IMR-90 (cell line): ENCODE measurements at regions not wholly inside any gene's neighbourhood (a gene's known extent, or its start where the extent isn't known, plus 50 kb on each side); places are given as distances from the start of the nearest gene placed in this dataset.
"Not testable (repeated sequence)": the region's sequence is repeated elsewhere in the genome, so short reads cannot be mapped to it uniquely, and the experiment has no call there.

Experiments used
- ATAC-seq: fragments of 200-7000 bp; cut with Tn5 transposase; 2 replicates; pipeline ENCODE4 v1.9.1; 2020; ENCODE audit warnings: low read depth, mild to moderate bottlenecking, moderate library complexity
- BruUV-seq: library from RNA; stranded (reverse); fragments of 400-500 nt; replicated peaks from 2 replicates; lab custom pipeline; 2021; lab: Mats Ljungman, UMichigan
- CTCF ChIA-PET: fragments of 300-600 bp; formaldehyde crosslinking; extraction: SDS; loops from one replicate; lab custom pipeline; 2021; ENCODE audit warnings: antibody characterized with exemption; lab: Yijun Ruan, JAX
- POLR2A ChIA-PET: fragments of 300-600 bp; sonication (Branson Sonifier 250); formaldehyde crosslinking; loops from one replicate; lab custom pipeline; 2022; ENCODE audit warnings: antibody characterized with exemption; ENCODE audit not compliant: unreplicated experiment; lab: Charles Lee
- DNase-seq: peaks from one replicate; pipeline ENCODE4 v3.0.0; 2013
- H2AFZ ChIP-seq: replicated peaks from 2 replicates; pipeline ENCODE3; 2013; ENCODE audit warnings: low read length, mild to moderate bottlenecking; ENCODE audit not compliant: poor library complexity
- H2AK5ac ChIP-seq: 2 replicates; pipeline ENCODE4 v1.6.1; 2013; ENCODE audit warnings: low read depth, low read length, inconsistent platforms
- H2AK9ac ChIP-seq: replicated peaks from 2 replicates; pipeline ENCODE3; 2013; ENCODE audit warnings: mild to moderate bottlenecking, low read depth, low read length, moderate library complexity; ENCODE audit not compliant: poor library complexity
- H2BK120ac ChIP-seq: 2 replicates; pipeline ENCODE4 v1.6.1; 2013; ENCODE audit warnings: low read depth, low read length, inconsistent platforms
- H2BK15ac ChIP-seq: 3 replicates; pipeline ENCODE4 v1.6.1; 2013; ENCODE audit warnings: low read depth, low read length, inconsistent platforms
- H2BK20ac ChIP-seq: 2 replicates; pipeline ENCODE4 v1.6.1; 2013; ENCODE audit warnings: low read depth, mild to moderate bottlenecking, inconsistent platforms, low read length, moderate library complexity
- H2BK5ac ChIP-seq: 2 replicates; pipeline ENCODE4 v1.6.1; 2013; ENCODE audit warnings: mild to moderate bottlenecking, low read depth, low read length, inconsistent platforms; ENCODE audit not compliant: poor library complexity, severe bottlenecking
- H3K14ac ChIP-seq: replicated peaks from 2 replicates; pipeline ENCODE4 v1.6.1; 2013; ENCODE audit warnings: low read depth, low read length, inconsistent platforms
- H3K18ac ChIP-seq: 2 replicates; pipeline ENCODE4 v1.6.1; 2013; ENCODE audit warnings: low read depth, low read length, control low read depth
- H3K23ac ChIP-seq: 2 replicates; pipeline ENCODE4 v1.6.1; 2013; ENCODE audit warnings: low read depth, low read length, inconsistent platforms
- H3K27ac ChIP-seq: 2 replicates; pipeline ENCODE4 v1.5.1; 2013; ENCODE audit warnings: mild to moderate bottlenecking, control low read depth, low read length; ENCODE audit not compliant: insufficient read depth
- H3K27me3 ChIP-seq: 2 replicates; pipeline ENCODE4 v1.6.1; 2013; ENCODE audit warnings: low read length; ENCODE audit not compliant: control insufficient read depth, insufficient read depth
- H3K36me3 ChIP-seq: 2 replicates; pipeline ENCODE4 v1.6.1; 2013; ENCODE audit warnings: low read length, mixed read lengths; ENCODE audit not compliant: control insufficient read depth, insufficient read depth
- H3K4ac ChIP-seq: 2 replicates; pipeline ENCODE4 v1.6.1; 2013; ENCODE audit warnings: low read depth, low read length, inconsistent platforms
- H3K4me1 ChIP-seq: 2 replicates; pipeline ENCODE4 v1.6.1; 2013; ENCODE audit warnings: low read length, mixed read lengths; ENCODE audit not compliant: control insufficient read depth, insufficient read depth
- H3K4me2 ChIP-seq: 2 replicates; pipeline ENCODE4 v1.6.1; 2013; ENCODE audit warnings: low read depth, mild to moderate bottlenecking, control low read depth, low read length, moderate library complexity
- H3K4me3 ChIP-seq: 2 replicates; pipeline ENCODE4 v1.5.1; 2013; ENCODE audit warnings: low read depth, mild to moderate bottlenecking, control low read depth, low read length, moderate library complexity; ENCODE audit not compliant: insufficient read depth
- H3K56ac ChIP-seq: 2 replicates; pipeline ENCODE4 v1.6.1; 2013; ENCODE audit warnings: low read length, inconsistent platforms; ENCODE audit not compliant: insufficient read depth; ENCODE audit errors: extremely low read depth
- H3K79me1 ChIP-seq, 2 experiments: 2 replicates each; pipeline ENCODE4 v1.6.1; 2013; ENCODE audit warnings: low read length in 2 of 2, inconsistent platforms in 1 of 2, low read depth in 1 of 2
- H3K9ac ChIP-seq: 2 replicates; pipeline ENCODE4 v1.6.1; 2013; ENCODE audit warnings: low read depth, low read length, control low read depth
- H3K9me1 ChIP-seq: 2 replicates; pipeline ENCODE4 v1.6.1; 2013; ENCODE audit warnings: low read length, inconsistent platforms; ENCODE audit not compliant: insufficient read depth
- H3K9me3 ChIP-seq: 2 replicates; pipeline ENCODE4 v1.6.1; 2013; ENCODE audit warnings: low read length; ENCODE audit not compliant: control insufficient read depth, insufficient read depth
- H4K20me1 ChIP-seq: 2 replicates; pipeline ENCODE4 v1.6.1; 2013; ENCODE audit warnings: low read length, inconsistent platforms; ENCODE audit not compliant: insufficient read depth
- H4K5ac ChIP-seq: 2 replicates; pipeline ENCODE4 v1.6.1; 2013; ENCODE audit warnings: mild to moderate bottlenecking, low read depth, low read length, control low read depth
- H4K8ac ChIP-seq, 2 experiments: 2 replicates each; pipeline ENCODE4 v1.6.1; 2013; ENCODE audit warnings: low read depth in 2 of 2, low read length in 2 of 2, control low read depth in 1 of 2, inconsistent platforms in 1 of 2
- H4K91ac ChIP-seq: 2 replicates; pipeline ENCODE4 v1.6.1; 2013; ENCODE audit warnings: low read depth, low read length, inconsistent platforms; ENCODE audit not compliant: insufficient read depth
- dilution Hi-C: fragments of 300-500 bp; cut with HindIII; formaldehyde crosslinking; loops from one replicate; pipeline ENCODE4 v1.14.3; 2018; ENCODE audit warnings: low sequenced_read_pairs; ENCODE audit not compliant: unreplicated experiment
- in situ Hi-C: fragments of 300-500 bp; cut with MboI; formaldehyde crosslinking; loops from 3 replicates; pipeline ENCODE4 v1.14.3; 2019; ENCODE audit warnings: low sequenced_read_pairs, inconsistent platforms, mixed read lengths
- intact Hi-C: fragments of 100-400 bp; cut with micrococcal nuclease; formaldehyde crosslinking; loops from 2 replicates; pipeline ENCODE4 v1.10.0; 2022

DNA sequence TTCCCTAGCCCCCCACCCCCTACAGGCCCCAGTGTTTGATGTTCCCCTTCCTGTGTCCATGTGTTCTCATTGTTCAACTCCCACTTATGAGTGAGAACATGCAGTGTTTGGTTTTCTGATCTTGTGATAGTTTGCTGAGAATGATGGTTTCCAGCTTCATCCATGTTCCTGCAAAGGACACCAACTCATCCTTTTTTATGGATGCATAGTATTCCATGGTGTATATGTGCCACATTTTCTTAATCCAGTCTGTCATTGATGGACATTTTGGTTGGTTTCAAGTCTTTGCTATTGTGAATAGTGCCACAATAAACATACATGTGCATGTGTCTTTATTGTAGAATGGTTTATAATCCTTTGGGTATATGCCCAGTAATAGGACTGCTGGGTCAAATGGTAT is 171.7 kb upstream of the TAB2 start:
- ATAC-seq, H3K79me1 ChIP-seq, H3K14ac ChIP-seq, H4K8ac ChIP-seq, H3K36me3 ChIP-seq, in situ Hi-C loops, BruUV-seq, H3K4me2 ChIP-seq, H4K91ac ChIP-seq, H3K4me3 ChIP-seq, H2BK20ac ChIP-seq, H3K4me1 ChIP-seq, H4K20me1 ChIP-seq, POLR2A ChIA-PET, H3K27ac ChIP-seq, H2BK5ac ChIP-seq, H3K9ac ChIP-seq, H3K56ac ChIP-seq, DNase-seq, H3K18ac ChIP-seq, H2BK15ac ChIP-seq, intact Hi-C loops, H2BK120ac ChIP-seq, H3K23ac ChIP-seq, H2AFZ ChIP-seq, H2AK9ac ChIP-seq, H4K5ac ChIP-seq, H3K4ac ChIP-seq, dilution Hi-C loops, H3K9me1 ChIP-seq, H3K9me3 ChIP-seq, CTCF ChIA-PET, H2AK5ac ChIP-seq: not testable (repeated sequence)
- peaks cover 18% of the 10 kb centered on the region for H3K27me3 ChIP-seq
